Esophagus muscularis mucosa (tissue), 4 donors: ENCODE measurements at regions not wholly inside any gene's neighbourhood (a gene's known extent, or its start where the extent isn't known, plus 50 kb on each side); places are given as distances from the start of the nearest gene placed in this dataset.

Experiments
- DNase-seq: peaks from one replicate; pipeline ENCODE4 v3.0.0-alpha.2; 2017; ENCODE audit errors: extremely low spot score
- H3K27ac ChIP-seq, 4 donors: fragments of 200-600 bp; sonication (generic); replicated peaks in 1 of 4; 1 replicate in 3 of 4; 2 replicates in 1 of 4; pipeline ENCODE4 v1.5.1; 2016 to 2019; ENCODE audit warnings: mild to moderate bottlenecking in 1 of 4
- H3K27me3 ChIP-seq, 4 donors: fragments of 200-600 bp; sonication (generic); one replicate each; pipeline versions ENCODE4 v1.5.1 to v1.6.0; 2016 to 2019
- H3K36me3 ChIP-seq, 4 donors: fragments of 200-600 bp; sonication (generic); one replicate each; pipeline ENCODE4 v1.5.1; 2016 to 2019
- H3K4me1 ChIP-seq, 4 donors: fragments of 200-600 bp; sonication (generic); one replicate each; pipeline ENCODE4 v1.5.1; 2016 to 2019
- H3K4me3 ChIP-seq, 4 donors: fragments of 200-600 bp; sonication (generic); 1 replicate in 2 of 4; 2 replicates in 2 of 4; pipeline ENCODE4 v1.5.1; 2016 to 2019; ENCODE audit warnings: mild to moderate bottlenecking in 4 of 4, moderate library complexity in 1 of 4
- H3K9me3 ChIP-seq, 4 donors: fragments of 200-600 bp; sonication (generic); 1 replicate in 3 of 4; 2 replicates in 1 of 4; pipeline ENCODE4 v1.5.1; 2016 to 2019
- CTCF ChIP-seq, 3 experiments: fragments of 200-600 bp in 2 of 3; fragments of 450-650 bp in 1 of 3; sonication (generic) in 2 of 3; IDR thresholded peaks; one replicate each; pipeline ENCODE4 v1.5.1; 2017 to 2019; ENCODE audit warnings: antibody characterized with exemption in 3 of 3, mild to moderate bottlenecking in 2 of 3, moderate library complexity in 1 of 3
- EP300 ChIP-seq: sonication (generic); formaldehyde crosslinking; IDR thresholded peaks from one replicate; pipeline ENCODE4 v1.6.1; 2017; ENCODE audit warnings: antibody characterized with exemption
- POLR2A ChIP-seq: fragments of 450-650 bp; IDR thresholded peaks from one replicate; pipeline ENCODE4 v1.6.1; 2017; ENCODE audit warnings: antibody characterized with exemption, moderate library complexity, mild to moderate bottlenecking, low read depth
- POLR2AphosphoS5 ChIP-seq, 2 donors: sonication (generic); formaldehyde crosslinking; IDR thresholded peaks; one replicate each; pipeline ENCODE4 v1.6.1; 2017; ENCODE audit warnings: antibody characterized with exemption in 2 of 2
- WGBS: methylation state at CpG from one replicate; pipeline ENCODE4 v1.1.5; 2018; 5-methylcytosine and 5-hydroxymethylcytosine counted together
- intact Hi-C: fragments of 100-400 bp; cut with DNase I; formaldehyde crosslinking; loops from one replicate; pipeline ENCODE4 v1.15.1; 2023

GRCh38 chr2:43038034-43038695 is 188.2 kb downstream of the ZFP36L2 start:
- Histone ChIP-seq H3K4me1 (peaks cover 0 to 20% (median 11%) of the 10 kb centered on the region in 4 donors), H3K36me3 (no peaks in the 10 kb centered on the region), H3K4me3 (no peak overlapping the region), H3K9me3 (no peaks in the 10 kb centered on the region), H3K27me3 (no peaks in the 10 kb centered on the region), H3K27ac (no peak overlapping the region)
- TF ChIP-seq POLR2AphosphoS5 (IDR thresholded peaks at IDR 0.05) (no peak), CTCF (IDR thresholded peaks at IDR 0.05) (no peak), EP300 (no peak)
- WGBS = 79% methylated on average over 6 of the region's 9 CpGs
- intact Hi-C loops = no loop called here
- DNase-seq = no peak

- Histone ChIP-seq H3K27me3 (no peaks in the 10 kb centered on the region), H3K27ac (no peak overlapping the region), H3K4me3 (no peak overlapping the region), H3K36me3 (no peaks in the 10 kb centered on the region), H3K9me3 (no peaks in the 10 kb centered on the region), H3K4me1 (peaks cover 14 to 26% (median 18%) of the 10 kb centered on the region in 4 donors)
- TF ChIP-seq POLR2A (no peak), EP300 (no peak), POLR2AphosphoS5 (IDR thresholded peaks at IDR 0.05) (no peak), CTCF (IDR thresholded peaks at IDR 0.05) (no peak)
- 92% methylated on average over 4 of the region's 4 CpGs for WGBS
- DNase-seq = no peak
- intact Hi-C loops = no loop called here
These were observed 190.5 kb downstream of the ZFP36L2 start for GRCh38 chr2:43035922-43036321.

- Histone ChIP-seq H3K27me3 (no peaks in the 10 kb centered on the region), H3K4me3 (no peak overlapping the region), H3K4me1 (peaks cover 14 to 30% (median 18%) of the 10 kb centered on the region in 4 donors), H3K36me3 (no peaks in the 10 kb centered on the region), H3K9me3 (no peaks in the 10 kb centered on the region), H3K27ac (no peak overlapping the region)
- no peak for TF ChIP-seq POLR2A
- intact Hi-C loops = no loop called here
- no peak for DNase-seq
- WGBS = 90% methylated on average over 7 of the region's 7 CpGs
These were observed 191.5 kb downstream of the ZFP36L2 start for GRCh38 chr2:43034921-43035320.

- Histone ChIP-seq H3K4me1 (peaks cover 14 to 30% (median 18%) of the 10 kb centered on the region in 4 donors), H3K27me3 (no peaks in the 10 kb centered on the region), H3K27ac (no peak overlapping the region), H3K9me3 (no peaks in the 10 kb centered on the region), H3K4me3 (no peak overlapping the region), H3K36me3 (no peaks in the 10 kb centered on the region)
- WGBS = 100% methylated on average over 2 of the region's 2 CpGs
- TF ChIP-seq POLR2AphosphoS5 (IDR thresholded peaks at IDR 0.05) (no peak), CTCF (IDR thresholded peaks at IDR 0.05) (no peak), POLR2A (no peak), EP300 (no peak)
- no peak for DNase-seq
- intact Hi-C loops = no loop called here
These were observed 192.2 kb downstream of the ZFP36L2 start for GRCh38 chr2:43034242-43034619.

GRCh38 chr2:43033466-43034241 is 192.8 kb downstream of the ZFP36L2 start:
- intact Hi-C loops = no loop called here
- DNase-seq = no peak
- H3K27me3 ChIP-seq = no peaks in the 10 kb centered on the region
- WGBS = 94% methylated on average over 11 of the region's 13 CpGs
- peaks cover 14 to 30% (median 18%) of the 10 kb centered on the region in 4 donors for H3K4me1 ChIP-seq
- TF ChIP-seq POLR2AphosphoS5 (IDR thresholded peaks at IDR 0.05) (no peak), POLR2A (no peak), CTCF (IDR thresholded peaks at IDR 0.05) (no peak), EP300 (no peak)
- no peak overlapping the region for H3K4me3 ChIP-seq
- H3K9me3 ChIP-seq = no peaks in the 10 kb centered on the region
- no peaks in the 10 kb centered on the region for H3K36me3 ChIP-seq
- H3K27ac ChIP-seq = peak overlapping the region in 3 of 4 donors; percentile 54 to 72 (median 65)
